Esophagus muscularis mucosa (tissue), 4 donors: ENCODE measurements at regions not wholly inside any gene's neighbourhood (a gene's known extent, or its start where the extent isn't known, plus 50 kb on each side); places are given as distances from the start of the nearest gene placed in this dataset.

Experiments
- DNase-seq: peaks from one replicate; pipeline ENCODE4 v3.0.0-alpha.2; 2017; ENCODE audit errors: extremely low spot score
- H3K27ac ChIP-seq, 4 donors: fragments of 200-600 bp; sonication (generic); replicated peaks in 1 of 4; 1 replicate in 3 of 4; 2 replicates in 1 of 4; pipeline ENCODE4 v1.5.1; 2016 to 2019; ENCODE audit warnings: mild to moderate bottlenecking in 1 of 4
- H3K27me3 ChIP-seq, 4 donors: fragments of 200-600 bp; sonication (generic); one replicate each; pipeline versions ENCODE4 v1.5.1 to v1.6.0; 2016 to 2019
- H3K36me3 ChIP-seq, 4 donors: fragments of 200-600 bp; sonication (generic); one replicate each; pipeline ENCODE4 v1.5.1; 2016 to 2019
- H3K4me1 ChIP-seq, 4 donors: fragments of 200-600 bp; sonication (generic); one replicate each; pipeline ENCODE4 v1.5.1; 2016 to 2019
- H3K4me3 ChIP-seq, 4 donors: fragments of 200-600 bp; sonication (generic); 1 replicate in 2 of 4; 2 replicates in 2 of 4; pipeline ENCODE4 v1.5.1; 2016 to 2019; ENCODE audit warnings: mild to moderate bottlenecking in 4 of 4, moderate library complexity in 1 of 4
- H3K9me3 ChIP-seq, 4 donors: fragments of 200-600 bp; sonication (generic); 1 replicate in 3 of 4; 2 replicates in 1 of 4; pipeline ENCODE4 v1.5.1; 2016 to 2019
- CTCF ChIP-seq, 3 experiments: fragments of 200-600 bp in 2 of 3; fragments of 450-650 bp in 1 of 3; sonication (generic) in 2 of 3; IDR thresholded peaks; one replicate each; pipeline ENCODE4 v1.5.1; 2017 to 2019; ENCODE audit warnings: antibody characterized with exemption in 3 of 3, mild to moderate bottlenecking in 2 of 3, moderate library complexity in 1 of 3
- EP300 ChIP-seq: sonication (generic); formaldehyde crosslinking; IDR thresholded peaks from one replicate; pipeline ENCODE4 v1.6.1; 2017; ENCODE audit warnings: antibody characterized with exemption
- POLR2A ChIP-seq: fragments of 450-650 bp; IDR thresholded peaks from one replicate; pipeline ENCODE4 v1.6.1; 2017; ENCODE audit warnings: antibody characterized with exemption, moderate library complexity, mild to moderate bottlenecking, low read depth
- POLR2AphosphoS5 ChIP-seq, 2 donors: sonication (generic); formaldehyde crosslinking; IDR thresholded peaks; one replicate each; pipeline ENCODE4 v1.6.1; 2017; ENCODE audit warnings: antibody characterized with exemption in 2 of 2
- WGBS: methylation state at CpG from one replicate; pipeline ENCODE4 v1.1.5; 2018; 5-methylcytosine and 5-hydroxymethylcytosine counted together
- intact Hi-C: fragments of 100-400 bp; cut with DNase I; formaldehyde crosslinking; loops from one replicate; pipeline ENCODE4 v1.15.1; 2023

DNA sequence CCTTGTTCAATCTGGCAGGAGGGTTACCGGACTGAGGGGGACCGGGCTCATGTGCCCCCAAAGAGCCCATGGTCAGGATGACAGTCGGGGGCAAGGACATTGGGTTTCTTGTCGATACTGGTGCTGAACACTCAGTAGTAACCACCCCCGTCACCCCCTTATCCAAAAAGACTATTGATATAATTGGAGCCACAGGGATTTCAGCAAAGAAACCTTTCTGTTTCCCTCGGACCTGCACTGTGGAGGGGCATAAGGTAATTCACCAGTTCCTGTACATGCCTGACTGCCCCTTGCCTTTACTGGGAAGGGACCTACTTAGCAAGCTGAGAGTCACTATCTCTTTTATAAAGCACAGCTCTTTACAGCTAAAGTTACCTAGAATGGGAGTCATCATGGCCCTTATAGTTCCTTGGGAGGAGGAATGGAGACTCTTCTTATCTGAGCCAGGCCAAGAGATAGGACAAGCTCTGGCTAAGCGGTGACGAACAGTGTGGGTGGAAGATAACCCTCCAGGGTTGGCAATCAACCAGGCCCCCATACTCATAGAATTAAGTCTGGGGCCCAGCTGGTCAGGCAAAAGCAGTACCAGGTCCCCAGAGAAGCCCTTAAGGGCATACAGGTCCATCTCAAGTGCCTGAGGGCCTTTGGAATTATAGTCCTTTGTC lies 603.7 kb downstream of the UQCRFS1 start:
- H3K4me3 ChIP-seq, result no peak overlapping the region
- no peaks in the 10 kb centered on the region for H3K36me3 ChIP-seq
- 84% methylated on average over 8 of the region's 8 CpGs for WGBS
- no peaks in the 10 kb centered on the region for H3K4me1 ChIP-seq
- no peak for TF ChIP-seq POLR2A
- no peak for TF ChIP-seq POLR2AphosphoS5 (IDR thresholded peaks at IDR 0.05)
- no peak for TF ChIP-seq EP300
- no peak for TF ChIP-seq CTCF (IDR thresholded peaks at IDR 0.05)
- H3K9me3 ChIP-seq, result peaks cover 0 to 23% (median 8%) of the 10 kb centered on the region in 4 donors
- intact Hi-C loops, result no loop called here
- H3K27ac ChIP-seq, result no peak overlapping the region
- peak; percentile 62 for DNase-seq
- H3K27me3 ChIP-seq, result no peaks in the 10 kb centered on the region

DNA sequence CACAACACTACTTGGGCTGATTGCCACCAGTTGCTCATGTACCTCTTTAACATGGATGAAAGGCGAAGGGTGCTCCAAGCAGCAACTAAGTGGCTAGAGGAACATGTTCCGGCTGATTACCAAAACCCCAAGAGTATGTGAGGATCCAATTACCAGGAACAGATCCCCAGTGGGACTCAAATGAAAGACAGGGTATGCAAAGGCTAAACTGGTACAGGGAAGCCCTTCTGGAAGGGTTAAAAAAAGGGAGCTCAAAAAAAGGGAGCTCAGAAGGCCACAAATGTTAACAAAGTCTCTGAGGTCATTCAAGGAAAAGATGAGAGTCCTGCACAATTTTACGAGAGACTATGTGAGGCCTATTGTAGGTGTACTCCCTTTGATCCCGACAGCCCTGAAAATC lies 604.7 kb downstream of the UQCRFS1 start:
- H3K27ac ChIP-seq, result no peak overlapping the region
- TF ChIP-seq POLR2AphosphoS5 (IDR thresholded peaks at IDR 0.05) (no peak), CTCF (IDR thresholded peaks at IDR 0.05) (no peak), POLR2A (no peak)
- no peak for DNase-seq
- H3K4me3 ChIP-seq, result no peak overlapping the region
- no peaks in the 10 kb centered on the region for H3K27me3 ChIP-seq
- peaks cover 0 to 13% (median 4%) of the 10 kb centered on the region in 4 donors for H3K9me3 ChIP-seq
- 90% methylated on average over 4 of the region's 4 CpGs for whole genome bisulfite sequencing
- no peaks in the 10 kb centered on the region for H3K4me1 ChIP-seq
- intact Hi-C loops, result no loop called here
- H3K36me3 ChIP-seq, result no peaks in the 10 kb centered on the region

DNA sequence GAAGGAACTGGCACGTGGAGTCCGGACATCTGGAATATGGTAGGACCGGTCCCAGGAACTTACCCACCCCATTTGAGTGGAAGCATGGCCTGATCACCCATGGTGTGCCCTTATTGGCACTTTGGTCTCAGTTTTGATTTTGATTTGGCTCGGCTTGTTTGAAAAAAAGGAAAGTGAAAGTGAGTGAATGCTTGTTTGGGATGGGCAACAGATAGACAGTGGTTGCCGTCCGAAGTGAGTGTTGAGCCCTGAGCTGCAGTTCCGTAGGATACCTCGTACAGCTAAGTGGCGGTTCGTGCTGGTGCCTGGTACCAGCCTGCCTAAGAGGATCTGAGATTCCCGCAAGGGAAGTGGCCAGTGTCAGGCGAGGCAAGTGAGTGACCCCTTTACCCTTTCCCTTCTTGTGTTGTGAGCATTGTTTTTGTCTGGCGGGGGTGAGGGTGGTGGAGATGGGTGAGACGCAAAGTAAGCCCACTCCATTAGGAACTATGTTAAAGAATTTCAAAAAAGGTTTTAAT lies 605.8 kb downstream of the UQCRFS1 start:
- Histone ChIP-seq H3K4me3 (no peak overlapping the region), H3K4me1 (no peaks in the 10 kb centered on the region), H3K27ac (no peak overlapping the region), H3K9me3 (peaks cover 0 to 12% (median 4%) of the 10 kb centered on the region in 4 donors), H3K27me3 (no peaks in the 10 kb centered on the region), H3K36me3 (no peaks in the 10 kb centered on the region)
- DNase-seq, result peak; percentile 62
- 95% methylated on average over 13 of the region's 14 CpGs for WGBS
- TF ChIP-seq EP300 (no peak), CTCF (IDR thresholded peaks at IDR 0.05) (no peak), POLR2A (no peak), POLR2AphosphoS5 (IDR thresholded peaks at IDR 0.05) (no peak)
- intact Hi-C loops, result no loop called here

DNA sequence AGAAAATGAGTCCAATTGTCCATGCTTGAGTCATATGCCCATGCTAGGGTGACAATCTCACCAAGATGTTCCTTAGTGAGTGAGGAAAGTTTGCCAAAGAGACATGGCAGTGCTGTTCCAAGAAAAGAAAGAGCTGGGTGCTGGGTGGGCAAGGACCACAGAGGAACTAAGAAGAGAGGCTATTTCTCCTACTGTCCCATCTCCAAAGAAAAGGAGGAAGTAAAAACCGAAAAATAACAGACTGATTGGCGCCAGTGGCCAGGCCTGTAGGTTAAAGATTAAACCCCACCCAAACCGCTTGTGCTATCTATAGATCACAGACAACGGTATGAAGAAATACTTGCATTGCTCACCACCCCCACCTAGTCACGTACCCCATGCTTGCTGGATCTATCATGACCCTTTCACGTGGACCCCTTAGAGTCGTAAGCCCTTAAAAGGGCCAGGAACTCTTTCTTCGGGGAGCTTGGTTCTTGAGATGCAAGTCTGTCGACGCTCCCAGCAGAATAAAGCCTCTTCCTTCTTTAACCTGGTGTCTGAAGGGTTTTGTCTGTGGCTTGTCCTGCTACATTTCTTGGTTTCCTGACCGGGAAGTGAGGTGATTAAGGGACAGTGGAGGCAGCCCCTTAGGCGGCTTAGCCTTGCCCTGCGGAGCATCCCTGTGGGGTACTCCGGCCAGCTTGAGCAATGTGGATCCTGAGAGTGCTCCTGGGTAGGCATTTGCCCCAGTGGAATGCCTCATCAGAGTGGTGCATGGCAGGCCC lies 606.5 kb downstream of the UQCRFS1 start:
- intact Hi-C loops, result no loop called here
- no peak for TF ChIP-seq CTCF (IDR thresholded peaks at IDR 0.05)
- TF ChIP-seq EP300, result no peak
- no peak for TF ChIP-seq POLR2A
- TF ChIP-seq POLR2AphosphoS5 (IDR thresholded peaks at IDR 0.05), result no peak
- WGBS, result 85% methylated on average over 14 of the region's 14 CpGs
- Histone ChIP-seq H3K36me3 (no peaks in the 10 kb centered on the region), H3K9me3 (peaks cover 0 to 12% (median 4%) of the 10 kb centered on the region in 4 donors), H3K27me3 (no peaks in the 10 kb centered on the region), H3K4me1 (no peaks in the 10 kb centered on the region), H3K27ac (no peak overlapping the region), H3K4me3 (no peak overlapping the region)
- peak; percentile 34 for DNase-seq
